NCI-H748 (cell line): ENCODE measurements at regions not wholly inside any gene's neighbourhood (a gene's known extent, or its start where the extent isn't known, plus 50 kb on each side); places are given as distances from the start of the nearest gene placed in this dataset.

Experiments
- DNase-seq: peaks from one replicate; lab custom pipeline; 2025; ENCODE audit not compliant: unreplicated experiment; lab: John Stamatoyannopoulos, UW

- no peak for DNase-seq
These were observed 239.3 kb upstream of the PAPPA start for GRCh38 chr9:115914291-115914690.

GRCh38 chr9:115921301-115921700 is 232.3 kb upstream of the PAPPA start:
- DNase-seq, result no peak

GRCh38 chr9:115922444-115922843 is 231.1 kb upstream of the PAPPA start:
- no peak for DNase-seq

GRCh38 chr9:115923410-115923809 is 230.2 kb upstream of the PAPPA start:
- no peak for DNase-seq

- DNase-seq, result no peak
These were observed 229.5 kb upstream of the PAPPA start for GRCh38 chr9:115923903-115924668.

GRCh38 chr9:115924669-115924987 is 229.0 kb upstream of the PAPPA start:
- DNase-seq, result no peak

- DNase-seq, result no peak
These were observed 228.2 kb upstream of the PAPPA start for GRCh38 chr9:115925424-115925823.

- no peak for DNase-seq
These were observed 223.1 kb upstream of the PAPPA start for GRCh38 chr9:115930472-115930871.

- DNase-seq, result no peak
These were observed 215.1 kb upstream of the PAPPA start for GRCh38 chr9:115938479-115938878.

GRCh38 chr9:115939065-115939765 is 214.4 kb upstream of the PAPPA start:
- no peak for DNase-seq

- DNase-seq, result no peak
These were observed 211.9 kb upstream of the PAPPA start for GRCh38 chr9:115941561-115942315.

- no peak for DNase-seq
These were observed 210.0 kb upstream of the PAPPA start for GRCh38 chr9:115943431-115944165.

- peak; percentile 39 for DNase-seq
These were observed 209.2 kb upstream of the PAPPA start for GRCh38 chr9:115944166-115944948.

- DNase-seq, result no peak
These were observed 208.6 kb upstream of the PAPPA start for GRCh38 chr9:115945009-115945431.

GRCh38 chr9:115946530-115946929 is 207.1 kb upstream of the PAPPA start:
- peak; percentile 49 for DNase-seq

- DNase-seq, result no peak
These were observed 201.6 kb upstream of the PAPPA start for GRCh38 chr9:115951977-115952376.

GRCh38 chr9:115952430-115953292 is 200.9 kb upstream of the PAPPA start:
- no peak for DNase-seq

- DNase-seq, result no peak
These were observed 197.2 kb upstream of the PAPPA start for GRCh38 chr9:115956371-115956770.

GRCh38 chr9:115957585-115957984 is 196.0 kb upstream of the PAPPA start:
- DNase-seq, result no peak
